ENCODE measurements at regions not wholly inside any gene's neighbourhood (a gene's known extent, or its start where the extent isn't known, plus 50 kb on each side); places are given as distances from the start of the nearest gene placed in this dataset.

DNA sequence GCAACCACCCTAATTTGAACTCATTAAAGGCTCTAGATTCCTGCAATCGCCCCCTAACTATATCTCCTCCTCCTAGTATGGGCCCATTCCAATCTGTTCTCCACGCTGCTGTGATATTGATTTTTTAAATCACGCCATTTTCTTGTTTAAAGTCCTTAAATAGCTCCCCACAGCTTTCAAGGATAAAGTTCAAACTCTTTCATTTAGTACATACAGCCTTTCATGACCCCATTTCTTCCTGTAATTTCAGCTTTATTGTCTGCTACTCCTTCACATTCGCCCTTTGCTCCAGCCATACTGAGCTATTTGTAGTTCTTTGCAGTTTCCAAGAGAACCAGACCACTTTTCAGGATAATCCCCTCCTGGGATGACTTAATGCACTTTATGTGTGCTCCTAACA is 118.5 kb downstream of the GC start (continued):
- TF ChIP-seq, protein P1, sequence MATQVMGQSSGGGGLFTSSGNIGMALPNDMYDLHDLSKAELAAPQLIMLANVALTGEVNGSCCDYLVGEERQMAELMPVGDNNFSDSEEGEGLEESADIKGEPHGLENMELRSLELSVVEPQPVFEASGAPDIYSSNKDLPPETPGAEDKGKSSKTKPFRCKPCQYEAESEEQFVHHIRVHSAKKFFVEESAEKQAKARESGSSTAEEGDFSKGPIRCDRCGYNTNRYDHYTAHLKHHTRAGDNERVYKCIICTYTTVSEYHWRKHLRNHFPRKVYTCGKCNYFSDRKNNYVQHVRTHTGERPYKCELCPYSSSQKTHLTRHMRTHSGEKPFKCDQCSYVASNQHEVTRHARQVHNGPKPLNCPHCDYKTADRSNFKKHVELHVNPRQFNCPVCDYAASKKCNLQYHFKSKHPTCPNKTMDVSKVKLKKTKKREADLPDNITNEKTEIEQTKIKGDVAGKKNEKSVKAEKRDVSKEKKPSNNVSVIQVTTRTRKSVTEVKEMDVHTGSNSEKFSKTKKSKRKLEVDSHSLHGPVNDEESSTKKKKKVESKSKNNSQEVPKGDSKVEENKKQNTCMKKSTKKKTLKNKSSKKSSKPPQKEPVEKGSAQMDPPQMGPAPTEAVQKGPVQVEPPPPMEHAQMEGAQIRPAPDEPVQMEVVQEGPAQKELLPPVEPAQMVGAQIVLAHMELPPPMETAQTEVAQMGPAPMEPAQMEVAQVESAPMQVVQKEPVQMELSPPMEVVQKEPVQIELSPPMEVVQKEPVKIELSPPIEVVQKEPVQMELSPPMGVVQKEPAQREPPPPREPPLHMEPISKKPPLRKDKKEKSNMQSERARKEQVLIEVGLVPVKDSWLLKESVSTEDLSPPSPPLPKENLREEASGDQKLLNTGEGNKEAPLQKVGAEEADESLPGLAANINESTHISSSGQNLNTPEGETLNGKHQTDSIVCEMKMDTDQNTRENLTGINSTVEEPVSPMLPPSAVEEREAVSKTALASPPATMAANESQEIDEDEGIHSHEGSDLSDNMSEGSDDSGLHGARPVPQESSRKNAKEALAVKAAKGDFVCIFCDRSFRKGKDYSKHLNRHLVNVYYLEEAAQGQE (IDR thresholded peaks at IDR 0.05; ENCODE audit: low read depth) = no peak
- no peak for TF ChIP-seq JUND (IDR thresholded peaks at IDR 0.05)
- TF ChIP-seq, protein P2, sequence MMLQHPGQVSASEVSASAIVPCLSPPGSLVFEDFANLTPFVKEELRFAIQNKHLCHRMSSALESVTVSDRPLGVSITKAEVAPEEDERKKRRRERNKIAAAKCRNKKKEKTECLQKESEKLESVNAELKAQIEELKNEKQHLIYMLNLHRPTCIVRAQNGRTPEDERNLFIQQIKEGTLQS (IDR thresholded peaks at IDR 0.05) = no peak
- TF ChIP-seq TCF7L2 (IDR thresholded peaks at IDR 0.05; ENCODE audit: borderline replicate concordance, extremely low read depth, insufficient read depth, insufficient read length) = no peak
- TF ChIP-seq CBX3 (IDR thresholded peaks at IDR 0.05; ENCODE audit: low read depth) = no peak

DNA sequence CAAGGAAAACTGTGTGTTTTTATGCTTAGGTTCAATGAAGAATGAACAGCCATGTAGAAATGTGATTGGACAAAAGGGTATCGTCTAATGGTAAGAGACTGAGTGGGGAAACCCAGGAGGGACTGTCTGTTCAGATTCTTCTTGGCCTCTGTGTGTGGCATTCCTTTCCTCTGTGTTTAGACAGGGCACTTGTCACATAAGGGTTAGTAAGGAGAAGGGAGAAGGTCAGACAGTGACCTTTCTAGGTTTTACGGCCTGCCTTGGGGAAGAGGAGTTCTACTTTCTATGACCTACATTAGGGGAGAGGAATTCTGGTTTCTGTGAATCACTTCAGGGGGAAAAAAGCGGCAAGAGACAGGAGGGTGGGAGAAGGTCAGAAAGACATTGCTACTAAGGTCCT is 119.5 kb downstream of the GC start:
- ChIA-PET RAD21 (ENCODE audit: low non-redundant PET in 1 of 2, low total read pairs in 2 of 2, uncharacterized antibody in 2 of 2, unreplicated experiment in 2 of 2) (no interaction called here), POLR2A (no interaction called here)
- intact Hi-C loops (cut with micrococcal nuclease) = no loop called here

More for the DNA sequence above, 119.5 kb downstream of the GC start:
- no peak for ATAC-seq
- CTCF ChIA-PET = no interaction called here
- no peaks in the 10 kb centered on the region for H3K4me1 ChIP-seq (ENCODE audit: control insufficient read depth in 1 of 2, insufficient read depth in 2 of 2, low read length in 2 of 2)
- no peaks in the 10 kb centered on the region for H3K36me3 ChIP-seq (ENCODE audit: control insufficient read depth in 1 of 2, insufficient read depth in 2 of 2, low read length in 2 of 2)
- no peaks in the 10 kb centered on the region for H4K20me1 ChIP-seq (ENCODE audit: insufficient read depth)
- H3K79me2 ChIP-seq (ENCODE audit: insufficient read depth, low read length) = no peaks in the 10 kb centered on the region
- no peaks in the 10 kb centered on the region for H3K27me3 ChIP-seq (ENCODE audit: insufficient read depth, low read length)
- TF ChIP-seq, protein P1 (IDR thresholded peaks at IDR 0.05; ENCODE audit: low read depth) = no peak
- TF ChIP-seq SRF (IDR thresholded peaks at IDR 0.05; ENCODE audit: low read depth) (no peak), CBX3 (IDR thresholded peaks at IDR 0.05; ENCODE audit: low read depth) (no peak), CEBPB (IDR thresholded peaks at IDR 0.05; ENCODE audit: low read depth) (no peak), EGR1 (IDR thresholded peaks at IDR 0.05; ENCODE audit: low read depth) (no peak)
- TF ChIP-seq, protein P3, sequence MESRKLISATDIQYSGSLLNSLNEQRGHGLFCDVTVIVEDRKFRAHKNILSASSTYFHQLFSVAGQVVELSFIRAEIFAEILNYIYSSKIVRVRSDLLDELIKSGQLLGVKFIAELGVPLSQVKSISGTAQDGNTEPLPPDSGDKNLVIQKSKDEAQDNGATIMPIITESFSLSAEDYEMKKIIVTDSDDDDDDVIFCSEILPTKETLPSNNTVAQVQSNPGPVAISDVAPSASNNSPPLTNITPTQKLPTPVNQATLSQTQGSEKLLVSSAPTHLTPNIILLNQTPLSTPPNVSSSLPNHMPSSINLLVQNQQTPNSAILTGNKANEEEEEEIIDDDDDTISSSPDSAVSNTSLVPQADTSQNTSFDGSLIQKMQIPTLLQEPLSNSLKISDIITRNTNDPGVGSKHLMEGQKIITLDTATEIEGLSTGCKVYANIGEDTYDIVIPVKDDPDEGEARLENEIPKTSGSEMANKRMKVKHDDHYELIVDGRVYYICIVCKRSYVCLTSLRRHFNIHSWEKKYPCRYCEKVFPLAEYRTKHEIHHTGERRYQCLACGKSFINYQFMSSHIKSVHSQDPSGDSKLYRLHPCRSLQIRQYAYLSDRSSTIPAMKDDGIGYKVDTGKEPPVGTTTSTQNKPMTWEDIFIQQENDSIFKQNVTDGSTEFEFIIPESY (IDR thresholded peaks at IDR 0.05; ENCODE audit: extremely low read depth, insufficient replicate concordance, low read length) = no peak
- H3K27ac ChIP-seq (ENCODE audit: low read depth, low read length) = no peak overlapping the region
- no TSS peak for BruUV-seq (replicated peaks)
- no peak for DNase-seq (ENCODE audit: low read depth, low spot score)
- no peak overlapping the region for H2AFZ ChIP-seq (ENCODE audit: low read depth, low read length, poor library complexity, severe bottlenecking)
- no peaks in the 10 kb centered on the region for H3K9me3 ChIP-seq (ENCODE audit: control insufficient read depth in 1 of 2, insufficient read depth in 1 of 2, low read depth in 1 of 2, low read length in 2 of 2)
- H3K9me2 ChIP-seq (ENCODE audit: insufficient read depth) = no peaks in the 10 kb centered on the region
- H3K4me2 ChIP-seq (ENCODE audit: low read length) = no peak overlapping the region
- H3K9ac ChIP-seq (ENCODE audit: low read length) = no peak overlapping the region
- H3K4me3 ChIP-seq (replicated peaks in 1 of 2; ENCODE audit: low read depth in 1 of 2, low read length in 2 of 2) = no peak overlapping the region
